SU-DHL-6 (cell line): ENCODE measurements at regions not wholly inside any gene's neighbourhood (a gene's known extent, or its start where the extent isn't known, plus 50 kb on each side); places are given as distances from the start of the nearest gene placed in this dataset.

Experiments used
- H2AFZ ChIP-seq: fragments of 200-600 bp; sonication (generic); 2 replicates; pipeline ENCODE4 v1.6.1; 2014; ENCODE audit warnings: low read depth, mild to moderate bottlenecking, moderate library complexity, mixed read lengths, antibody characterized with exemption, low read length; ENCODE audit not compliant: severe bottlenecking
- H3F3A ChIP-seq: fragments of 200-600 bp; shearing (Covaris generic); 2 replicates; pipeline ENCODE4 v1.6.0; 2016; ENCODE audit warnings: antibody characterized with exemption, mild to moderate bottlenecking; ENCODE audit not compliant: insufficient read depth
- H3K27ac ChIP-seq: fragments of 200-600 bp; sonication (generic); 2 replicates; pipeline ENCODE4 v1.5.1; 2016; ENCODE audit warnings: low read depth, mild to moderate bottlenecking, low read length, moderate library complexity, mixed read lengths
- H3K27me3 ChIP-seq: fragments of 200-600 bp; sonication (generic), shearing (Covaris generic); 2 replicates; pipeline ENCODE4 v1.6.0; 2014; ENCODE audit warnings: mild to moderate bottlenecking, low read length
- H3K36me3 ChIP-seq: fragments of 200-600 bp; sonication (generic); 2 replicates; pipeline ENCODE4 v1.6.1; 2014; ENCODE audit warnings: mild to moderate bottlenecking, low read length, mixed read lengths
- H3K4me2 ChIP-seq: fragments of 300-600, 200-600 bp; shearing (Covaris generic), sonication (generic); 2 replicates; pipeline ENCODE4 v1.6.0; 2014; ENCODE audit warnings: low read length, low read depth, mild to moderate bottlenecking; ENCODE audit not compliant: poor library complexity, severe bottlenecking
- H3K4me3 ChIP-seq: fragments of 200-600 bp; sonication (generic); 2 replicates; pipeline ENCODE4 v1.5.1; 2014; ENCODE audit warnings: antibody characterized with exemption, low read length, mild to moderate bottlenecking, mixed read lengths; ENCODE audit not compliant: insufficient read depth, poor library complexity, severe bottlenecking
- H3K79me2 ChIP-seq: fragments of 200-600 bp; sonication (generic); 2 replicates; pipeline ENCODE4 v1.6.1; 2014; ENCODE audit warnings: mild to moderate bottlenecking, low read length, moderate library complexity; ENCODE audit not compliant: insufficient read depth
- H3K9ac ChIP-seq: fragments of 200-600 bp; sonication (generic); 2 replicates; pipeline ENCODE4 v1.7.0; 2014; ENCODE audit warnings: mild to moderate bottlenecking, low read length
- H3K9me2 ChIP-seq: fragments of 200-600 bp; sonication (generic); replicated peaks from 2 replicates; pipeline ENCODE4 v1.6.1; 2014; ENCODE audit warnings: low read length; ENCODE audit not compliant: insufficient read depth
- H3K9me3 ChIP-seq: fragments of 200-600 bp; sonication (generic); 2 replicates; pipeline ENCODE4 v1.6.1; 2014; ENCODE audit warnings: low read length, mixed read lengths; ENCODE audit not compliant: insufficient read depth
- H4K20me1 ChIP-seq: fragments of 200-600 bp; sonication (generic); 2 replicates; pipeline ENCODE4 v1.6.1; 2014; ENCODE audit warnings: low read depth, mild to moderate bottlenecking, antibody characterized with exemption, low read length, moderate library complexity, mixed read lengths
- CTCF ChIP-seq: fragments of 200-600 bp; sonication (generic); IDR thresholded peaks from one replicate; pipeline ENCODE4 v1.5.1; 2017; ENCODE audit warnings: antibody characterized with exemption, mild to moderate bottlenecking, low read length, moderate library complexity; ENCODE audit not compliant: insufficient read depth, poor library complexity, severe bottlenecking
- EZH2phosphoT487 ChIP-seq: fragments of 200-600 bp; sonication (generic), shearing (Covaris generic); conservative IDR thresholded peaks from 2 replicates; pipeline ENCODE4 v1.6.1; 2018; ENCODE audit warnings: mild to moderate bottlenecking, antibody characterized with exemption, low read length, moderate library complexity, mixed read lengths

- Histone ChIP-seq H3K79me2 (no peaks in the 10 kb centered on the region), H3F3A (no peaks in the 10 kb centered on the region), H3K9ac (no peak overlapping the region), H3K36me3 (peaks cover 3% of the 10 kb centered on the region; the same call in 1 of the 2 replicates), H3K27ac (no peak overlapping the region), H3K4me3 (no peak overlapping the region), H3K9me3 (no peaks in the 10 kb centered on the region), H3K9me2 (no peaks in the 10 kb centered on the region), H3K27me3 (no peaks in the 10 kb centered on the region), H4K20me1 (no peaks in the 10 kb centered on the region), H2AFZ (no peak overlapping the region), H3K4me2 (no peak overlapping the region)
- TF ChIP-seq EZH2phosphoT487 (no peak), CTCF (no peak)
These were observed 99.8 kb upstream of the LHX8 start for GRCh38 chr1:75034376-75034775.

GRCh38 chr1:75035536-75035935 is 98.7 kb upstream of the LHX8 start:
- no peak overlapping the region for H3K27ac ChIP-seq
- no peak overlapping the region for H3K4me3 ChIP-seq
- H3K4me2 ChIP-seq, result no peak overlapping the region
- H3K9ac ChIP-seq, result no peak overlapping the region
- no peaks in the 10 kb centered on the region for H3K79me2 ChIP-seq
- no peaks in the 10 kb centered on the region for H3K27me3 ChIP-seq
- TF ChIP-seq EZH2phosphoT487 (no peak), CTCF (no peak)
- H3K9me2 ChIP-seq, result no peaks in the 10 kb centered on the region
- H3F3A ChIP-seq, result no peaks in the 10 kb centered on the region
- H3K36me3 ChIP-seq, result peaks cover 3% of the 10 kb centered on the region; the same call in 1 of the 2 replicates
- no peaks in the 10 kb centered on the region for H3K9me3 ChIP-seq
- H2AFZ ChIP-seq, result no peak overlapping the region
- no peaks in the 10 kb centered on the region for H4K20me1 ChIP-seq

- Histone ChIP-seq H4K20me1 (no peaks in the 10 kb centered on the region), H3K4me2 (no peak overlapping the region), H3K27me3 (no peaks in the 10 kb centered on the region), H2AFZ (no peak overlapping the region), H3K9me2 (no peaks in the 10 kb centered on the region), H3K9me3 (peaks cover 3% of the 10 kb centered on the region; the same call in 1 of the 2 replicates), H3K79me2 (no peaks in the 10 kb centered on the region), H3K27ac (no peak overlapping the region), H3F3A (no peaks in the 10 kb centered on the region), H3K4me3 (no peak overlapping the region), H3K9ac (no peak overlapping the region), H3K36me3 (no peaks in the 10 kb centered on the region)
- no peak for TF ChIP-seq EZH2phosphoT487
- no peak for TF ChIP-seq CTCF
These were observed 81.0 kb upstream of the LHX8 start for GRCh38 chr1:75053207-75053606.
